Right hindlimb (tissue), 1 donor: ENCODE measurements at regions not wholly inside any gene's neighbourhood (a gene's known extent, or its start where the extent isn't known, plus 50 kb on each side); places are given as distances from the start of the nearest gene placed in this dataset.
A peak's percentile ranks its signal among the peaks of the same experiment; 100 is the strongest.
"Not testable (repeated sequence)": the region's sequence is repeated elsewhere in the genome, so short reads cannot be mapped to it uniquely, and the experiment has no call there.

Source experiments
- DNase-seq: peaks from one replicate; pipeline ENCODE4 v3.0.0-alpha.2; 2018

DNA sequence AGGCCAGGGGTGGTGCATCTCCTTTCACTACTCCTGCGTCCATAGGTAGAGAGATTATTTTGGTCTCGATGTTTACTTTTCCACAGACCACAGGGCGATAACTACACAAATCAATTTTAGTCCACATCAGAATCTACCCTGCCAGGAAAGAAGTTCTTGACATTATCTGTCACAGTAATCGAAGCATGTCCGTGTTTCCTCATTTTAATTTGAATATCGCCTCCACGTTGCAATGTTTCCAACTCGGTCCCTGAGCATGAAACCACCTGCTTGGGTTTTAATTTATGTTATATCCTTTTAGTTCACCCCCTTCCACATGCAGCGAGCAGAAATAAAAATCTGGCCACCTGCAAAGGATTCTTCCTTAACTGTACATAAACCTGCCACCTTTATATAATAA is 100.1 kb upstream of the ATXN3L start:
- DNase-seq, result no peak

GRCh38 chrX:13419276-13419675 is 99.4 kb upstream of the ATXN3L start:
- DNase-seq, result no peak

DNA sequence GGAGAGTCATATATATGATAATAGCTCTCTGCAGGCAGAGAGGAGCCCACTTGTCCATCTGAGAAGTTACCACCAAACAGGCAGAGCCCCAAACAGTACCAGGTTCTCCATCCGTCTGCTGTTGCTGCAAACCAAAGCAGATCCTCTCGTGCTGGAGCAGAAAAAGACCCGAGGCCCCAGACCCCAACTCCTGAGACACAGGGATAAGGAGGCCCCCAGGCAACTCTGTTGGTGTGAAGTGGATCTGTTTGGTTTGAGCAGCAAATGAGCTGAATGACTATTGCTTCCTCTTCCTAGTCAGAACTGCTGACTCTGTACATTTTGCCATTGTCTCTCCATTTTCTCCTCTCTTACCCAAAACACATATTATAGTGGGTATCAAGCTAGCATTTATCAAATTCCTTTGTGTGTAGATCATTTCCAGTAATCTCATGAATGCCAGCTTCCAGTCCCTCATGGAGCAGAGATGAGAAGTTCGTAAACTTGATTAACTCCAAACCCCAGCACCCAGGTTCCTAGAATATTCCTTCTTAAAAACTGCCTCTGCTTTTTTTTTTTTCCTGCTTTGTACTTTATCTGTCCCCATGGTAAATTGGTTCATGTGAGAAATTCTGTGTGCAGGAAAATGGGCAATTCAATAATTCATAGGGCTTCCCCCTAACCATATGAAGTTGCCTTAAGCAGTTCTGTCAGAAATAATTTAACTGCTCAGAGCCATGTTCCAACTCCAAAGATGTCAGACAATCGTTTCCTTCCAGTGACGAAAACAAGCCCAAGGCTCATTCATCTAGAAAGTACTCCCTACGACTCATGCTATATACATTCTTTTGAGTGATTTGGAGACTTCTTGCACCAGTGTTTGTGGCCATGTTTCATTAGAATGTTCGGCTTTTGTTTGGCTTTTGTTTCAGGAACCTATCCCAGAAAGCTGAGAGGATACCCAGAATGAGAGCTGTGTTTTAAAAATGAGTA is 98.6 kb upstream of the ATXN3L start:
- DNase-seq, result no peak

- no peak for DNase-seq
Measured at GRCh38 chrX:13415509-13415908, 95.7 kb upstream of the ATXN3L start.

GRCh38 chrX:13414006-13414647 is 94.3 kb upstream of the ATXN3L start:
- no peak for DNase-seq

- no peak for DNase-seq
Measured at GRCh38 chrX:13412208-13412600, 92.4 kb upstream of the ATXN3L start.

GRCh38 chrX:13411496-13412207 is 91.8 kb upstream of the ATXN3L start:
- DNase-seq, result no peak

DNA sequence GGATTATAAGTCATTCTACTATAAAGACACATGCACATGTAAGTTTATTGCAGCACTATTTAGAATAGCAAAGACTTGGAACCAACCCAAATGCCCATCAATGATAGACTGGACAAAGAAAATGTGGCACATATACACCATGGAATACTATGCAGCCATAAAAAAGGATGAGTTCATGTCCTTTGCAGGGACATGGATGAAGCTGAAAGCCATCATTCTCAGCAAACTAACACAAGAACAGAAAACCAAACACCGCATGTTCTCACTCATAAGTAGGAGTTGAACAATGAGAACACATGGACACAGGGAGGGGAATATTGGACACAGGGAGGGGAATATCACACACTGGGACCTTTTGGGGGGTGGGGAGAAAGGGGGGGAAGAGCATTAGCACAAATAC is 88.7 kb upstream of the ATXN3L start:
- not testable (repeated sequence) for DNase-seq

DNA sequence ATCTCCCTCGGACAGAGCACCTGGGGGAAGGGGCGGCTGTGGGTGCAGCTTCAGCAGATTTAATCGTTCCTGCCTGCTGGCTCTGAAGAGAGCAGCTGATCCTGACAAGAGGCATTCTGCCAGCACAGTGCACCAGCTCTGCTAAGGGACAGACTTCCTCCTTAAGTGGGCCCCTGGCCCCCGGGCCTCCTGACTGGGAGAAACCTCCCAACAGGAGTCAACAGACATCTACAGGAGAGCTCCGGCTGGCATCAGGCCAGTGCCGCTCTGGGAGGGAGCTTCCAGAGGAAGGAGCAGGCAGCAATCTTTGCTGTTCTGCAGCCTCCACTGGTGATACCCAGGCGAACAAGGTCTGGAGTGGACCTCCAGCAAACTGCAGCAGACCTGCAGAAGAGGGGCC is 84.9 kb upstream of the ATXN3L start:
- DNase-seq, result peak; percentile 34

DNA sequence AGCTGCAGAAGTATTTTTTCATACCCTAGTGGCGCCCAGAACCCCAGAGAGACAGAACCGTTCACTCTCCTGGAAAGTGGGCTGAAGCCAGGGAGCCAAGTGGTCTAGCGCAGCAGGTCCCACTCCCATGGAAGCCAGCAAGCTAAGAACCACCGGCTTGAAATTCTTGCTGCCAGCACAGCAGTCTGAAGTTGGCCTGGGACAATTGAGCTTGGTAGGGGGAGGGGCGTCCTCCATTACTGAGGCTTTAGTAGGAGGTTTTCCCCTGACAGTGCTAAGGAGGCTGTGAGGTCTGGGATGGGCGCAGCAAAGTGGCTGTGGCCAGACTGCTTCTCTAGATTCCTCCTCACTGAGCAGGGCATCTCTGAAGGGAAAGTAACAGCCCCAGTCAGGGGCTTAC is 84.5 kb upstream of the ATXN3L start:
- DNase-seq, result no peak

- no peak for DNase-seq
Measured at GRCh38 chrX:13401724-13402123, 81.9 kb upstream of the ATXN3L start.

DNA sequence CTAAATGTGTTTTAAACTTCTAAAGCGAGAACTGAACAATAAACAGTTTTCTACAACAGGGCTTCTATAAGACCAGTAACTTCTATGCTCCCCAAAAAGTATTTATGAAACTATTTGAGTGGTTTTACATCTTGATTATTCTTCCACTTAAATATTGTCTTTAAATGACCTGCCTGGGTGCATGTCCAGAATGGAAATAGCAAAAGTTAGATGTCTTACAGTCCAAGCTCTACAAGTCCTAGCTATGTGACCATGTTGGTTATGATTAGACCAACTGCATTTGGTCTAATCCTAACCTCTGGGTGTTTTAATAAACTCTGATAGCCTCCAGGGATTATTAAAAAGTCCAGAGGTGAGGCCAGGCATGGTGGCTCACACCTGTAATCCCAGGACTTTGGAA is 79.0 kb upstream of the ATXN3L start:
- DNase-seq, result no peak

DNA sequence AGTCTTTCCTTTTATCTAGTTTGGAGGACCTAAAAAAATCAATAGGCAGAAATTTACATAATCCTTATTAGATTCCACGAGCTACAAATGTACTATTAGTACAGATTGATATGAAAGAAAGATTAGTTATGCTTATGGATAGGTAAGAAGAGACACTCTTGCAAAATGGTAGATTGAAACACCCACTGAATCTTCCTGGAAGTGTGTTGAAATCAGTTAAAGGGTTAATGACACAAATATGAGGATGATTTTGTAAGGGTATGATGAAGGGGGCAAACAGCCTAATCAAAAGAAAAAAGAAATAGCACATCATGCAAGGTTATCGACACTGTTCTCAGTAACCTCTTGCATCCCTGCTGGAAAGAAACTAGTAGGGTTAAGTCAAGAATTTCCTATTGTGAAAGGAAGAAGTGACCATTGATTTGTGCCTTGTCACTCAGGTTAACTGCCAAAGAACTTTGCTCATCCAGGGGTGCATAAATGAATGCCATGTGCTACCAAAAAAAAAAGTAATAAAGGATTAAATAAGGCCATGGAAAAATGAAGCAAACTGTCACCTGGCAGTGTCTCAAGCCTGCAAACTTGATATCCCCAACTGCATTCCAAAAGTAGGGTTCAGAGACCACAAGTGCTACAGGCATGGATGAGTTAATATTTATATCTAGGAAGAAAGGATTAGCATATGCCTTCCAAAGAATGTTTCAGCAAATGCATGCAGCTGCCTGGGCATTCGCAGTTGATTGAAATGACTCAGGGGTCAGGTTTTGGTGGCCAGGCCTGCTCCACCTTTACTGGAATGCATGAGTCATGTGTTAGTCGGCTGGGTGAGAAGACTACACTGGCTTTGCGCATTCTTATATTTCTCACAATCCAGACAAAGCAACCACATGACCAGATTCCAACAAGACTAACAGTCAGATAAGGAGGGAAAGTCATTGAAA is 78.3 kb upstream of the ATXN3L start:
- DNase-seq, result peak; percentile 72

GRCh38 chrX:13396924-13397323 is 77.1 kb upstream of the ATXN3L start:
- DNase-seq, result no peak

DNA sequence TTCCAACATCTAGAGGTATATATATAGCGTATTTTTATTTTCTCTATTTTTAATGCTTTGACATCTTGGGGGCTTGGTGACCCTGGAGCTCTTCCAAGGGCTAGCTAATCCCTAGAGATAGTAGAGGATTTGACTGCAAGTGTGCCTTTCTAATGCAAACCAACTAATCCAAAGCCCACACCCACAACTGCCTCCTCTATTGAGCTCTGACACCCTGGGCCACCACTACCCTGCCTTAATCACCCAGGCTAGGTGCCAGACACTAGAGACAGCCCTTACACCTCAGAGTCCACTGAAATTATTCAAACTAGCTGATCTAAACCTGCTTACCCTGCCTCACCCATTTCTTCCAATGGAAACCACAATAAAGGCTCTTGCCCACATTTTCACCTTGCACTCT is 69.6 kb upstream of the ATXN3L start:
- DNase-seq, result no peak

GRCh38 chrX:13387666-13388494 is 68.0 kb upstream of the ATXN3L start:
- no peak for DNase-seq

DNA sequence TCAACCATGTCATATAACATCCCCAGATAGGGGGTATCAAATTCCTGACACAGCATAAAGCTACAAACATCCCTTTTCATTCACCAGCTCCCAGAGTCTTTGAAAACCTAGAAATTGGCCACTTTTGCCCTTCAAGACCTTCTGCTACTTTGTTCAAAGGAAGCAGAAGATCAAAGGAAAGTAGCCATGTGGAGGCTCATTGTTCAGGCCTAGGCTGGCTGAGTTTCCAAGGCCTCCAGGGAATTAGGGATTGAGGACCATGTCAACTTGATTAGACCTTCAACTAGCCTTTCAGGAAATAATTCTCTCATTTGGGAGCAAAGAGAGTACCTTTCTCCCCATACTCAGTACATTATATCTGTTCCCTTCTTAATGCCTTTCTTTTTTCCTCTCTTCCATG is 66.8 kb upstream of the ATXN3L start:
- DNase-seq, result no peak

DNA sequence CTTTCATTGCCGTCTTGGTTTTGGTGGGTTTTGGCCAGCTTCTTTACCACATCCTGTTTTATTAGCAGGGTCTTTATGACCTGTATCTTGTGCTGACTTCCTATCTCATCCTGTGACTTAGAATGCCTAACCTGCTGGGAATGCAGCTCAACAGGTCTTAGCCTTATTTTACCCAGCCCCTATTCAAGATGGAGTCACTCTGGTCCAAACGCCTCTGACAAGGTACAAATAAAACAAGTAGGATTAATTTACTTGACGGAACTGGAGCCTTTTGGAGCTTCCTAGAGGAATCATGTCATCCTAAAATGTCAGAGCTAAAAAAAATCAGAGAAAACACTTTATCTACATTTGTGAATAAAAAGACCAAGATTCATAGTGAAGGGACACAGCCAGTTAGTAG is 66.2 kb upstream of the ATXN3L start:
- DNase-seq, result no peak

GRCh38 chrX:13383907-13384306 is 64.1 kb upstream of the ATXN3L start:
- DNase-seq, result no peak

DNA sequence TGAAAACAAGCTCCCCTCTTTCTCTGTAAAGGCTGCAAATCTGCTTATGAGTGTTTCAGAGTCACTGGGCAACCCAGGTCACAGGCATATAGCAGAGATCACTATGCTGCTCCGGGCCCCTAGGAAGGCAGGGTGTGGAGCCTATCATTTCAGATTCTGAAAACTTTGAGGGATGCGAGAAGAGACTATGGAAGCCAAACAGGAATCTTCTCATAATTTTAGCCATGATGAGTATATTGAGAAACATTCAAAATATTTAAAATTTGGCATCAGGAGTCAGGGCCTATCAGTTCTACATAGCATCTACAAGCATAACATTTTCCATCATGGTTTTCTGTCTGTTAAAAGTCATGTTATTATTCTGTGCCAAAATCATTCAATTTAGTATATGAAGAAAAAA is 61.7 kb upstream of the ATXN3L start:
- DNase-seq, result no peak

- DNase-seq, result no peak
Measured at GRCh38 chrX:13380211-13380610, 60.4 kb upstream of the ATXN3L start.
